Gastrocnemius medialis (tissue), 4 donors: ENCODE measurements at regions not wholly inside any gene's neighbourhood (a gene's known extent, or its start where the extent isn't known, plus 50 kb on each side); places are given as distances from the start of the nearest gene placed in this dataset.

Experiments
- ATAC-seq, 2 donors: fragments of 150-250 bp; one replicate each; pipeline ENCODE4 v1.9.1; 2016
- DNase-seq, 2 donors: peaks; one replicate each; pipeline ENCODE4 v3.0.0-alpha.2; 2019
- H3K27ac ChIP-seq, 4 donors: fragments of 200-600 bp; sonication (generic); 1 replicate in 1 of 4; 2 replicates in 3 of 4; pipeline ENCODE4 v1.5.1; 2016 to 2018; ENCODE audit warnings: mild to moderate bottlenecking in 2 of 4, moderate library complexity in 1 of 4
- H3K27me3 ChIP-seq, 3 donors: fragments of 200-600 bp; sonication (generic) in 2 of 3; 1 replicate in 1 of 3; 2 replicates in 2 of 3; pipeline versions ENCODE4 v1.5.1 to v1.6.0; 2016 to 2019; ENCODE audit warnings: mild to moderate bottlenecking in 1 of 3, moderate library complexity in 1 of 3
- H3K36me3 ChIP-seq, 2 donors: fragments of 200-600 bp; sonication (generic) in 1 of 2; one replicate each; pipeline ENCODE4 v1.5.1; 2017 to 2018
- H3K4me1 ChIP-seq, 2 donors: fragments of 200-600 bp; sonication (generic) in 1 of 2; one replicate each; pipeline ENCODE4 v1.5.1; 2016 to 2017; ENCODE audit warnings: mild to moderate bottlenecking in 2 of 2
- H3K4me3 ChIP-seq, 4 donors: fragments of 200-600 bp; sonication (generic) in 3 of 4; 1 replicate in 1 of 4; 2 replicates in 3 of 4; pipeline ENCODE4 v1.5.1; 2016 to 2019; ENCODE audit warnings: mild to moderate bottlenecking in 2 of 4
- H3K9me3 ChIP-seq, 3 donors: fragments of 200-600 bp; sonication (generic) in 2 of 3; 1 replicate in 1 of 3; 2 replicates in 2 of 3; pipeline ENCODE4 v1.5.1; 2016 to 2019
- CTCF ChIP-seq, 5 experiments: fragments of 450-650 bp in 3 of 5; fragments of 200-600 bp in 2 of 5; sonication (generic) in 2 of 5; IDR thresholded peaks in 4 of 5; conservative IDR thresholded peaks in 1 of 5; 1 replicate in 4 of 5; 2 replicates in 1 of 5; pipeline ENCODE4 v1.5.1; 2016 to 2019; ENCODE audit warnings: antibody characterized with exemption in 5 of 5, mild to moderate bottlenecking in 3 of 5, moderate library complexity in 3 of 5
- POLR2A ChIP-seq, 2 donors: fragments of 450-650 bp; IDR thresholded peaks; one replicate each; pipeline ENCODE4 v1.6.1; 2017; ENCODE audit warnings: antibody characterized with exemption in 2 of 2, mild to moderate bottlenecking in 2 of 2, moderate library complexity in 2 of 2
- in situ Hi-C, 4 donors: fragments of 200-750 bp; cut with MboI; loops; one replicate each; pipeline versions ENCODE4 v1.15.0 to v1.8.0; 2017; ENCODE audit warnings: low sequenced_read_pairs in 4 of 4
- intact Hi-C: fragments of 100-400 bp; cut with DNase I; formaldehyde crosslinking; loops from one replicate; pipeline ENCODE4 v1.15.1; 2023; ENCODE audit warnings: low total_unique reads

- in situ Hi-C loops = no loop called here
- Histone ChIP-seq H3K4me1 (no peaks in the 10 kb centered on the region), H3K27me3 (no peaks in the 10 kb centered on the region), H3K36me3 (no peaks in the 10 kb centered on the region), H3K4me3 (no peak overlapping the region), H3K9me3 (no peaks in the 10 kb centered on the region), H3K27ac (no peak overlapping the region)
- intact Hi-C loops = no loop called here
- DNase-seq = no peak
- TF ChIP-seq CTCF (IDR thresholded peaks at IDR 0.05 in 4 of 5, conservative IDR thresholded peaks at IDR 0.05 in 1 of 5) (no peak), POLR2A (IDR thresholded peaks at IDR 0.05) (no peak)
- ATAC-seq = no peak
These were observed 119.1 kb downstream of the ENC1 start for GRCh38 chr5:74521401-74521800.

- H3K27ac ChIP-seq = no peak overlapping the region
- no peak overlapping the region for H3K4me3 ChIP-seq
- H3K36me3 ChIP-seq = no peaks in the 10 kb centered on the region
- in situ Hi-C loops = no loop called here
- intact Hi-C loops = no loop called here
- H3K27me3 ChIP-seq = no peaks in the 10 kb centered on the region
- ATAC-seq = no peak
- DNase-seq = no peak
- TF ChIP-seq POLR2A (IDR thresholded peaks at IDR 0.05) (no peak), CTCF (IDR thresholded peaks at IDR 0.05 in 4 of 5, conservative IDR thresholded peaks at IDR 0.05 in 1 of 5) (no peak)
- H3K4me1 ChIP-seq = no peaks in the 10 kb centered on the region
- no peaks in the 10 kb centered on the region for H3K9me3 ChIP-seq
These were observed 120.8 kb downstream of the ENC1 start for GRCh38 chr5:74519679-74520078.

- H3K4me3 ChIP-seq = no peak overlapping the region
- in situ Hi-C loops = no loop called here
- no peaks in the 10 kb centered on the region for H3K4me1 ChIP-seq
- no peaks in the 10 kb centered on the region for H3K9me3 ChIP-seq
- ATAC-seq (no peak), DNase-seq (no peak)
- no peak for TF ChIP-seq POLR2A (IDR thresholded peaks at IDR 0.05)
- TF ChIP-seq CTCF (IDR thresholded peaks at IDR 0.05 in 4 of 5, conservative IDR thresholded peaks at IDR 0.05 in 1 of 5) = no peak
- H3K27me3 ChIP-seq = no peaks in the 10 kb centered on the region
- H3K36me3 ChIP-seq = no peaks in the 10 kb centered on the region
- no peak overlapping the region for H3K27ac ChIP-seq
- intact Hi-C loops = no loop called here
These were observed 121.4 kb downstream of the ENC1 start for GRCh38 chr5:74519161-74519571.

GRCh38 chr5:74517700-74518099, 122.8 kb downstream of the ENC1 start:
- H3K27me3 ChIP-seq = no peaks in the 10 kb centered on the region
- DNase-seq = no peak
- intact Hi-C loops (no loop called here), in situ Hi-C loops (no loop called here)
- no peak overlapping the region for H3K27ac ChIP-seq
- no peak for ATAC-seq
- TF ChIP-seq POLR2A (IDR thresholded peaks at IDR 0.05) (no peak), CTCF (IDR thresholded peaks at IDR 0.05 in 4 of 5, conservative IDR thresholded peaks at IDR 0.05 in 1 of 5) (no peak)
- no peak overlapping the region for H3K4me3 ChIP-seq
- no peaks in the 10 kb centered on the region for H3K9me3 ChIP-seq
- no peaks in the 10 kb centered on the region for H3K36me3 ChIP-seq
- H3K4me1 ChIP-seq = no peaks in the 10 kb centered on the region

- Histone ChIP-seq H3K27me3 (no peaks in the 10 kb centered on the region), H3K9me3 (no peaks in the 10 kb centered on the region), H3K36me3 (no peaks in the 10 kb centered on the region), H3K27ac (no peak overlapping the region), H3K4me1 (no peaks in the 10 kb centered on the region), H3K4me3 (no peak overlapping the region)
- TF ChIP-seq CTCF (IDR thresholded peaks at IDR 0.05 in 4 of 5, conservative IDR thresholded peaks at IDR 0.05 in 1 of 5) (no peak), POLR2A (IDR thresholded peaks at IDR 0.05) (no peak)
- DNase-seq (no peak), ATAC-seq (no peak)
- intact Hi-C loops (no loop called here), in situ Hi-C loops (no loop called here)
These were observed 124.3 kb downstream of the ENC1 start for GRCh38 chr5:74516211-74516636.
